ENCODE measurements at regions not wholly inside any gene's neighbourhood (a gene's known extent, or its start where the extent isn't known, plus 50 kb on each side); places are given as distances from the start of the nearest gene placed in this dataset.
A peak's percentile ranks its signal among the peaks of the same experiment; 100 is the strongest.
"Not testable (repeated sequence)": the region's sequence is repeated elsewhere in the genome, so short reads cannot be mapped to it uniquely, and the experiment has no call there.

DNA sequence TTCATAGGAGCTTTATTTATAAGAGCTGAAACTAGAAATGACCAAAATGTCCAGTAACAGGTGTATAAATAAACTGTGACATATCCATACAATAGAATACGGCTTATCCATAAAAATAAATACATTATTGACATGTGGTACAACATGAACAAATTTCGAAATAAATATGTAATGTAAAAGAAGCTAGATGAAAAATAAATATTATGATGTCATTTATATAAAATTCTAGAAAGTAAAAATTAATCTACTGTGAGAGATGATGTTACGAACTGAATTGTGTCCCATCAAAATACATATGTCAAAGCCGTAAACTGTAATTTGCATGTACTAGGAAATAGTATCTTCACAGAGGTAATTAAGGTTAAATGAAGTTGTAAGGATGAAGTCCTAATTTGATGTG lies 1104.9 kb downstream of the NSUN3 start:
- no peak for DNase-seq (ENCODE audit: low spot score)

DNA sequence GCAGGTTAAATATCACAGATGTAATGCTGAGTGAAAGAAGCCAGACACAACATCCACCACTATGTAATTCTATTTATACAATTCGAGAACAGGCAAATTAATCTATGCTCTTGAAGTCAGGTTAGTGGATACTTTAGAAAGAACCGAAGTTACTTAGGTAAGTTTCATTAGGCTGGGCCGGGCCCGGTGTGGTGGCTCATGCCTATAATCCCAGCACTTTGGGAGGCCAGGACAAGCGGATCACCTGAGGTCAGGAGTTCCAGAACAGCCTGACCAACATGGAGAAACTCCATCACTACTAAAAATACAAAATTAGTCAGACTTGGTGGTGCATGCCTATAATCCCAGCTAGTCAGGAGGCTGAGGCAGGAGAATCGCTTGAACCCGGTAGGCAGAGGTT lies 1105.7 kb downstream of the NSUN3 start:
- no peak for DNase-seq (ENCODE audit: low spot score)

DNA sequence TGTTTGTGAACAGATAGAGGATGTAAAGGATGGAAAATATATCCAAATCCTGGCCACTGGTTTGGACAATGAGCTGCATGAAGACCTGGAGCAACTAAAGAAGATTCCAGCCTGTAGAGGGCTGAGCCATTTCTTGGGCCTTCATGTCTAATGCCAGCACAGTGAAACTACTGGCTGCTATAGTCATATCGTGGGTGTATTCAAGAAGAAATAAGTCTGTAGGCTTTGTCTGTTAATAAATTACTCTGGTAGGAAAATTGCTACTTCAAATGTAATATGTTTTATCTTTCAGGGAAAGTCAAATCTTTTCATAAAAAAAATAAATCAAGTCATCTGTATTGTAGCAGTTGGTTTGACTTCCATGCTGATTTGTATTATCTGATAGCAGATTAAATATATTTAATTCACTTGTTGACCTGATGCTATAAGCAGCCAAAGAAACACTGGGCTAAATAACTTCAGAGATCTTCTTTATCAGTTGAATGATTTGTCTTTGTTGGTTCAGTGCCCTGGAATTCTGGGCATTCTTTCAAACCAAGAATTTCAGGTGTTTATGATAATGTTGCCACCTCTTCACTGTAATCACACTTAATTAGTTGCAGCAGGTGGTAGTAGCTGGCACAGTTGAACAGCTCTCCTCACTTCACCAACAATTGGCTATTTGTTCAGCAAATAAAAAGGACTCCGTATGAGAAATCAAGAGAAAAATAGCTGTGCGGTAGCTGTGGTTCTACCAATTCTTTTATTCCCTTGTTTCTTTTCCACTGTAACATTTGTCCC lies 1109.5 kb downstream of the NSUN3 start:
- peak; percentile 1 for DNase-seq (ENCODE audit: low spot score)

DNA sequence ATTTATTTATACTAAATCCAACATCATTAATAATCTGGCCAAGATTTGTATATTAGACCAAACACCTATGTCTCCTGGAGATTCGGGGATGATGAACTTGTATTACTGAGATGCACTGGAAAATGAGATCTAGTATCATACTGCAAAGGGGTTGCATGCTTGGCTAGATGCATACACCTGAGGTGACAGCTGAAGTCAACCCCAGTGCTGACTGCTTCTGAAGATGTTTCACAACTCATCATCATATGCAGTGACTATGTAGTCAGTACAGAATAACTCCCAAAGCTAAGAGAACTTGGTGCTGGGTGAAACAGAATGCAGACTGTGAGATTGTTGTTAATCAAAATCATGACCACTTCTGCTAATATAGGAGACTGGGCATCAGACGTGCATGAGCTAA lies 1114.2 kb downstream of the NSUN3 start:
- DNase-seq (ENCODE audit: low spot score) = no peak

DNA sequence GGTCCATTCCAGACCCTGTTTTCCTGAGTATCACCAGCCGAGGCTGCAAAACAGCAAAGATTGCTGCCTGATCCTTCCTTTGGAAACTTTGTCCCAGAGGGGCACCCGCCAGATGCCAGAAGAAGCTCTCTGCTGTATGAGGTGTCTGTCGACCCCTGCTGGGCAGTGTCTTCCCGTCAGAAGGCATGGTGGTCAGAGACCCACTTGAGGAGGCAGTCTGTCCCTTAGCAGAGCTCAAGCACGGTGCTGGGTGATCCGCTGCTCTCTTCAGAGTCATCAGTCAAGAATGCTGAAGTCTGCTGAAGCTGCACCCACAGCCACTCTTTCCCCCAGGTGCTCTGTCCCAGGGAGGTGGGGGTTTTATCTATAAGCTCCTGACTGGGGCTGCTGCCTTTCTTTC lies 1121.2 kb downstream of the NSUN3 start:
- DNase-seq (ENCODE audit: low spot score) = no peak

DNA sequence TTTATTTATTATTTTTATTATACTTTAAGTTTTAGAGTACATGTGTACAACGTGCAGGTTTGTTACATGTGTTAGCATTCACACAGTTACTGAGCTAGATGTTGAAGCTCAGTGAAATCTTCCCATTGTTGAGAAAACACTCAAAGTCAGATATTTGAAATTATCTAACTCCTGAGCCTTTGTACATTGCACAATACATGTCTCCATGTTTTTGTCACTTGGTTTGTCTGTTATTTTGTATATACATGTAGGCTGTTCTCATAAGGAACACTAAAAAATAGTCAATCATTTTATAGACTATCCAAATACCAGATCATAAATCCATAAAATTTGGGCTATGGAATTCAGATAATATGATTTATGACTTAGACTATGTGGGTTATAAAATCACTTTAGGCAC lies 1126.5 kb downstream of the NSUN3 start:
- DNase-seq (ENCODE audit: low spot score) = no peak

DNA sequence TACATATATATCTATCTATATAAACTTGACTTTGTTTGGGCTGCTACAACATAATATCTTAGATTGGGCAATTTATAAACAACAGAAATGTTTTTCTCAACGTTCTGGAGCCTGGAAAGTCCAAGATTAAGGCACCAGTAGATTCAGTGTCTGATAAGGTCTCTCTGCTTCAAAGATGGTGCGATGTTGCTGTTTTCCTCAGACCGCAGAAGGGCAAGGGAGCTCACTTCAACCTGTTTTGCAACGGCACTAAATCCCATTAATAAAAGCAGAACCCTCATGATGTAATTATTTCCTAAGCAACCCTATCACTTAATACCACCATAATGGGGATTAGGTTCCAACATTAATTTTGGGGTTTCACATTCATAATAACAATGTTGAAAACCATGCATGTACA lies 1134.8 kb downstream of the NSUN3 start:
- DNase-seq (ENCODE audit: low spot score) = no peak

DNA sequence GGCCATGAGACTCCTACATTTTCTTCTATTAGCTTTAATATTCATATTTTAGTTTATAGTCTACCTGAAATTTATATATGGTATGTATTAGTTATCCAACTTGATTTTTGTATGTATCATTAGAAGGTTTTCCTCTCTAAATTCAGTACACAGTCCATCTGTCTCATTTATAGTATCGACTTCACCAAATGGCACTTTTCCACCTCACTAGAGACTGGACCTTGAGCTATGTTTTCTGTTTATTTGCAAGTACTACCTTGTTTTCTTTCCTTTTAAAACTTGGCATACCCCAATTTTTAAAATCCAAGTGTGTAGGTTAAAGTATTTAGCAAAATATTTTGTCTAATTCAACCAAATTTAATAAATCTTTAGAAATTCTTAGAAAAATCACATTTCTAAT lies 1137.5 kb downstream of the NSUN3 start:
- no peak for DNase-seq (ENCODE audit: low spot score)

DNA sequence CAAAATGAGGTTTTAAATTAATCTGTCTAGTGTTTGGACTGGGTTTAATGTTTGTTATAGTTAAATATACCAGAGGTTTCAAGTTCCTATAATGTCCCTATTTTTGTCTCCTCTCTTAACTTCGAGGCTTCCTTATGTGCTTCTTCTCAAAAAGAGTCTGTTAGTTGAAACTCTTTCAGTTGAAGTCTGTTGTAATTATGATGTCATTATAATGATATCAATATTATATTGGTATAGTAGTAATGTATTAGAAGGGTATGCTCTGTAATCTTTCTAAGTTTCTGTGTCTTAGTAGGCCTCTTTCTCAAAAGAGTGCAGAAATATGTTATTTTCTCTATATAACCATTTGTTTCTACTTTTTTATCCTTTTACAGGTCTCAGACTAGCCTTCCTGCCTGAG lies 1148.0 kb downstream of the NSUN3 start:
- DNase-seq (ENCODE audit: low spot score) = no peak

DNA sequence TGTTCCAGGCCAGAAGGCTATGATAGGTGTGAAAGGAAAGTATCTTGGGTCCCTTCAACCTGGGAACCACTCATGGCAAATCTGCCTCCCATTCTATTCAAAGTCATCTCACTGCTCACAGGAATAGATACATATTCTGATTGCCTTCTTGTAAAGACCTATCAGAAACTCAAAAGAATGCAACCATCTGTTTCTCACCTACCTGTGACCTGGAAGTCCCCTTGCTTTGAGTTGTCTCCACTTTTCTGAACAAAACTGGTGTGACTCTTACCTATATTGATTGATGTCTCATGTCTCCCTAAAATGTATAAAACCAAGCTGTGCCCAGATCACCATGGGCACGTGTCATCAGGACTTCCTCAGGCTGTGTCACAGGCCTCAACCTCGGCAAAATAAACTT lies 1149.3 kb downstream of the NSUN3 start:
- no peak for DNase-seq (ENCODE audit: low spot score)

DNA sequence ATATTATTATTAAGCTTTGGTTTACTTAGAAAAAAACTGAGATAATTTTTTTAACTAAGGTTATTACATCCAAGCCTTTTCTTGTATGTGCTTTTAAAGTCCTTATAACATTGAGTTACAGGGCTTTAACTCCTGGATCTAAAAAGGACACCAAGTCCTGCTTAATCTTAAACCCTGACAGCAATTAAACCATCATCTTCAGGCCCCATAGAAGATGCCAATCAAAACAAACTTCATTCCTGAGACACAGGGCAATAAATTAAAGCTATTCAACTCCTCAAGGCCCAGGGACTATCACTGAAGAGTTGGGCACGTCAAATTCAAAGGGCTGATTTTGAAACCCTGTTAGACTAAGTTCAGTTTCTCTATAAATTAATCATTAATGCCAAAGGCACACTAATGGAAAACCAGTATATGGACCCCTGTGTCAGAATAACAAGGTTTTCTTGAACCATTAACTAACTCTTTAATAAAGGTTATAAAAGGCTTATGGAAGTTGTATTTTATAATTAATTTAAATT lies 1152.6 kb downstream of the NSUN3 start:
- no peak for DNase-seq (ENCODE audit: low spot score)

DNA sequence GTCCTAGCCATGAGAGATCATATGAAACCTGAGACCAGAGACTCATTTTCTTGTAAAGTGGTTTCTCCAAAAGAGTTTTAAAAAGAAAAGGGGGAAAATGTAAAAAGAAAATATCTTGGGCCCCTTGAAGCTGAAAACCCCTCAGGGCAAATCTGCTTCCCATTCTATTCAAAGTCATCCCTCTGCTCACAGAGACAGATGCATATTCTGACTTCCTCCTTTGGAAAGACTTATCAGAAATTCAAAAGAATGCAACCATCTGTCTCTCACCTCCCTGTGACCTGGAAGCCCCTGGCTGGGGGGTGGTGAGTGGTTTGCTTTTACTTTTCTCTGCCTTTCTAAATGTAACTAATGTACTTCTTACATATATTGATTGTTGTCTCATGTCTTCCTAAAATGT lies 1154.8 kb downstream of the NSUN3 start:
- DNase-seq (ENCODE audit: low spot score) = no peak

DNA sequence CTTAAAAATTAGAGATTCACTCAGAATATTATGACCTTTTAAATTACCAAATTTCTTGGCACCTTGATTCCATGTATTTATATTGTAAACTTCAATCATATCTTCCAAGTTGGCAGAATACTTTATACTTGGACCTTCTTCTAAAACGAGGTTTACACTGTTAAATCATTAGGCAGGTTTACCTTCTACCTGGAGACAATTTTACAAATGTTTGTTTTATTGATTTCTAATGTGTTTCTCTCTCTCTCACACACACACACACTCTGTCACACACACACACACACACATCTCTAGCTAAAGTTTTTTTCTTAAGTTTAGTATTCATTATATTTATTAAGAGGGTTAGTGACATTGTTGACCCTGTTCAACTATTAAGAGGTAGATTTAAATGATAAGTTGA lies 1155.6 kb downstream of the NSUN3 start:
- no peak for DNase-seq (ENCODE audit: low spot score)

DNA sequence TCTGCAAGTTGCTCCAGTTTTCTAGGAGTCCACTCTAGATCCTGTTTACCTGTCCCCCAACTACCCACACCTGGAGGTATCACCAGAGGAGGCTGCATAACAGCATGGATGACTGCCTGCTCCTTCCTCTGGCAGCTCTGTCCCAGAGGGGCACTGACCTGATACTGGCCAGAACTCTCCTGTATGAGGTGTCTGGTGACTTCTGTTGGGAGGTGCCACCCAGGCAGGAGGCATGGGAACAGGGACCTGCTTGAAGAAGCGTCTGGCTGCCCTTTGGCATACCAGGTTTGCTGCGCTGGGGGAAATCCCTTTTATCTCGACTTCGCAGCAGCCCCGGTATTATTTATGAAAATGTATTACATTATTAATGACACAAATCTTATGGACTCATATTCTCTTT lies 1163.6 kb downstream of the NSUN3 start:
- DNase-seq (ENCODE audit: low spot score) = no peak

DNA sequence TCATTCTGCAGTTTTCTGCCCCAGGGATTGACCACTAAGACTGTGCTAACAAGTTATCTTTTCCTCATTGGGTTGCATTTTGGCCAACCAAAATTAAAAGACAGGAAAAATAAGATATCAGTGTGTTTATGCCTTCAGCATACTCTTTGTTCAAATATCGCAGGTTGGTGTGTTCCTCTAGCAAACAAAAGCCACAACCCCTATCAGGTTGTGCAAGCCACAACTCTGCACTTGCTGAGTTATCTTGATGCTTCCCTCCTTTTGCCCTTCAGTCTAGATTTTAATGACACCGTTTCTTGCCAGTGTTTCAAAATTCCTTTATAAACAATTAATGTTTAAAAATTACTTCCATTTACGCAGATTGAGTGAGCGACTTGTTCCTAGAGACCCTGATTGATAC lies 1164.2 kb downstream of the NSUN3 start:
- DNase-seq (ENCODE audit: low spot score) = no peak

DNA sequence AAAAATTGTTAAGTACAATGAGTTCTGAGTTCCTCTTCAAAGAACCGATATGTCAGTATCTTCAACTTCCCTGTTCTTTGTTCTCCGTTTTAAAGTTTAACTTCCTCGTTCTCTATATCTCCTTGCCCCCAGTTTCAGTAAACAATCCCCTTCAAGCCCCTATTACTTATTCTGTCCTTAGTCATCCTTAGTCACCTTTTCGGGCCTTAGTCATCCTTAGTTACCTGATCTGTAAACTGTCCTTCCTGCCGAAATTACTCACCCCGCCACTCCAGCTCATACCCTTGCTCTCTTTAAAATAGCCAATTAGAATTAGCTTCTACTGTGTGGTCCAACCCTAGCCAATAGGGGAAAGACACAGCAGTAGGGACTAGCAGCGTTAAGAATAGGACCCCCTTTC lies 1165.6 kb downstream of the NSUN3 start:
- DNase-seq (ENCODE audit: low spot score) = no peak

DNA sequence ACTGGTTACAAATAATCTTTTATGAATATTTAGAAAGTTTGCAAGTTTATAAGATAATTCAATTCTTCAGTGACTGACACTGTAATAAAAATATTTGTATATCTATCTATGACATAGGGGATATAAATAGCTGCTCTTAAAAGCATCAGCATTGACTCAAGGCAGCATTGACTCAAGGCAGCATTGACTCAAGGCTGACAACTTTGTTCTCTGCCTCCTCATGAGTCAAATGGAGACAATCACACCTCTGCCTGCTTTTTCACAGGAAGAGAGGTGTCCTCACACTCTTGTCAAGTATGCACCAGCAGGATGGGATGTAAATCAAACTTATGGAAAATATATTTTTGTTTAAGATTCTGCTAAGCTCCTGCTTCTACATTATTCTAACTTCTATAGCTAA lies 1173.1 kb downstream of the NSUN3 start:
- DNase-seq (ENCODE audit: low spot score) = no peak

DNA sequence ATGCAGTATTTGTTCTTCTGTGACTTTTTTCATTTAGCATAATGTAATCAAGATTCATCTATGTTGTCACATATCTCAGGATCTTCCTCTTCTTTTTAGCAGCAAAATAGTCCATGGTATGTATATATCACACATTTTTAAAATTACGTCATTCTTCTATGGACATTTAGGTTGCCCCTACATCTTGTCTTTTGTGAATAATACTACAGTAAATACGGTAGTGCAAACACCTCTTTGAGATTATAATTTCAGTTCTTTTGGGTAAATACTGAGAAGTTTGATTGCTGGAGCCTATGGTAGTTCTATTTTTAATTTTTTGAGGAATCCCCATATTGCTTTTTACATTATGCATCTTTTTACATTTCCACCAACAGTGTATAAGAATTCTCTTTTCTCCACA lies 1174.9 kb downstream of the NSUN3 start:
- no peak for DNase-seq (ENCODE audit: low spot score)

DNA sequence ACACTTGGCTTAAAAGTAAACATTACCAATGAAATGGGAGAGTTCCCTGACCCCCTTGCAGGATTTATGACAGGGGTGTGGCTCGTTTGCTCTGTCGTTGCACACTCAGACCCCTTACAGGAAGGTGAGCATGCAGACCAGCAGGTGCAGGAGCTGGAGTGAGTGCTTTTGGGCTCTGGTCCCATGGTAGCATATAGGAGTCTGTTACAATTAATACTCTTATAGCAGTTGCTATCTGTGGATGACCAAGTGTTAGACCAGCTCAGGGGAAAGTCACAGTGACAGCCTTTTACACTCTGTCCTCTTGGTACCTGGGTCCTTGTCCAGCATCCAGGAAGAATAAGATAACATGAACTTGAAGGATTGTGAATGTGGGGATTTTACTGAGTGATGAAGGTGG lies 1177.5 kb downstream of the NSUN3 start:
- no peak for DNase-seq (ENCODE audit: low spot score)

DNA sequence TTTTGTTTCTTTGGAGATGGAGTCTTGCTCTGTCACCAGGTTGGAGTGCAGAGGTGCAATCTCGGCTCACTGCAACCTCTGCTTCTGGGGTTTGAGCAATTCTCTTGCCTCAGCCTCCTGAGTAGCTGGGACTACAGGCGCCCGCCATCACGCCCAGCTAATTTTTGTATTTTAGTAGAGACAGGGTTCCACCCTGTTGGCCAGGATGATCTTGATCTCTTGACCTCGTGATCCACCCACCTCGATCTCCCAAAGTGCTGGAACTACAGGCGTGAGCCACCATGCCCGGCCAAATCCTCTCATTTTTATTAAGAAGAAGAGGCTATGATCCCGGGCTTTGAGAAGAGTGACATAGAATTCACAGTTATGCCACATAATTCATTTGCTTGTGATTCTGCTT lies 1178.4 kb downstream of the NSUN3 start:
- DNase-seq (ENCODE audit: low spot score) = not testable (repeated sequence)

DNA sequence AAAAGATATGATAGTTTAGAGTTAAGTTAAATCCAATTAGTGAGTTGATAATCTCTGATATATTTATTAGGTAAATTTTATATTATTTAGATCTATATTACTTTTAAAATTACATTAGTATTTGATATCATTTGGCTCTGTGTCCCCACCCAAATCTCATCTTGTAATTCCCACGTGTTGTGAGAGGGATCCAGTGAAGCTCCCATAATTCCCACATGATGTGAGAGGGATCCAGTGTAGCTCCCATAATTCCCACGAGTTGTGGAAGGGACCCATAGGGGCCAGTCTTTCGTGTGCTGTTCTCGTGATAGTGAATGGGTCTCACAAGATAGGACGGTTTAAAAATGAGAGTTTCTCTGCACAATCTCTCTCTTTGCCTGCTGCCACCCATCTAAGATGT lies 1183.6 kb downstream of the NSUN3 start:
- DNase-seq (ENCODE audit: low spot score) = no peak

DNA sequence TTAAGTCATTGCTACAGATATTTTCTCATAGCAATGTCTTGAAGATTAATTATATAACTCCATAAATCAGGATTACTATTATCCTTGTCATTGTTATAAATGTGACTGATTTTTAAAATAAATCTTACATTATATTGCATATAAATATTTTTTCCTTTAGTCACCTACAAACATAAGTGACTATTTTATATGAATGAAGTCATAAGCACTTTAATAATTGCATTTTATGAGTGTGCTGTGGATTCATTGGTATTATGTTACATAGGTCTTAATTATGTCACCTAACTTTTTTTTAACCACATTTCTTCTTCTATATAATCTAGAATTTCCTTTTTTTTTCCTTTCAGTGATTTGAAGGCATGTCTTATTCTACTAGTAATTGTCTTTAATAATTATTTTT lies 1191.2 kb downstream of the NSUN3 start:
- no peak for DNase-seq (ENCODE audit: low spot score)

DNA sequence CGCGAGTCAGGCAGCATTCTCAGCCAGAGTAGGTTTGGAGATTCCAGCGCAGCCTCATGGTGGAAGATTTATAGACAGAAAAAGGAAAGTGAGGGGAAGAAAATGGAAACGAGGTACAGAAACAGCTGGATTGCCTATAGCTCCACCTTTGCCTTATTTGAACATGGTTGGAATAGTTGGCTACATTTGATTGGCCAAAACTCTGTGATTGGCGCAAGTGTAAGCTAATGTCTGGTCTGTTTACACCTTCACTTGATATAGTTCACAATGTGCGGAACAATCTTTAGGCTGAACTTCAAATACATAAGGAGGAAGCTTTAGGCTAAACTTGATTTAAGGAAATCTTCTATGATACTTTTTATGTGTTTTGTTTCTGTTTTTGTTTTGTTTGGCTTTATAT lies 1191.9 kb downstream of the NSUN3 start:
- no peak for DNase-seq (ENCODE audit: low spot score)

DNA sequence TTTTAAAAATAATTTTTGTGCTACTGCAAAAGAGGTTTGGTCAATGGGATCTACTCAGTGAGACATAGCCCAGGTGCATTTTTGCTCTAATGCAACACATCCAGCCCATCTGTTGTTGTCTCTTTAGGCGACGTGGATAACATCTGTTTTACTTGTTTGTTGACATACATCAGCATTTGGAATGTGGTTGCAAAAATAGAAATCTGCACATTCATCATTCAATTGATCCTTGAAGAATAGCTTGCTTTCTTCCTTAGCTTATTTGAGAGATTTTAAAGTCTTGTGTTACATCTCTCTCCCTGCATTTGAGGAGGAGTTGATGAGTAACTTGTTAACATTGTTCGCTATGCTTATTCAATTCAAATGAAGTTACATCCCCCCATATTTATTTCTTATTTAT lies 1202.3 kb downstream of the NSUN3 start:
- DNase-seq (ENCODE audit: low spot score) = no peak
